ENCODE measurements at regions not wholly inside any gene's neighbourhood (a gene's known extent, or its start where the extent isn't known, plus 50 kb on each side); places are given as distances from the start of the nearest gene placed in this dataset.
"Not testable (repeated sequence)": the region's sequence is repeated elsewhere in the genome, so short reads cannot be mapped to it uniquely, and the experiment has no call there.

GRCh38 chr2:72031346-72032110 is 116.1 kb downstream of the CYP26B1 start:
- no peak for DNase-seq (ENCODE audit: low read depth in 2 of 2)

- no peak for DNase-seq (ENCODE audit: low read depth in 2 of 2)
Observed at GRCh38 chr2:72028996-72029395, 118.7 kb downstream of the CYP26B1 start.

- no peak for DNase-seq (ENCODE audit: low read depth in 2 of 2)
Observed at GRCh38 chr2:72028351-72028995, 119.2 kb downstream of the CYP26B1 start.

GRCh38 chr2:72027426-72028161 is 120.1 kb downstream of the CYP26B1 start:
- DNase-seq (ENCODE audit: low read depth in 2 of 2) = no peak

GRCh38 chr2:72026819-72027425 is 120.7 kb downstream of the CYP26B1 start:
- DNase-seq (ENCODE audit: low read depth in 2 of 2) = no peak

- no peak for DNase-seq (ENCODE audit: low read depth in 2 of 2)
Observed at GRCh38 chr2:72024451-72025175, 123.0 kb downstream of the CYP26B1 start.

- no peak for DNase-seq (ENCODE audit: low read depth in 2 of 2)
Observed at GRCh38 chr2:72023678-72024390, 123.8 kb downstream of the CYP26B1 start.

GRCh38 chr2:72021371-72021770 is 126.3 kb downstream of the CYP26B1 start:
- not testable (repeated sequence) for DNase-seq (ENCODE audit: low read depth in 2 of 2)

GRCh38 chr2:72015266-72015665 is 132.4 kb downstream of the CYP26B1 start:
- DNase-seq (ENCODE audit: low read depth in 2 of 2) = no peak

- no peak for DNase-seq (ENCODE audit: low read depth in 2 of 2)
Observed at GRCh38 chr2:72014831-72015230, 132.8 kb downstream of the CYP26B1 start.

- DNase-seq (ENCODE audit: low read depth in 2 of 2) = no peak
Observed at GRCh38 chr2:72013726-72014125, 133.9 kb downstream of the CYP26B1 start.

- DNase-seq (ENCODE audit: low read depth in 2 of 2) = no peak
Observed at GRCh38 chr2:72012886-72013574, 134.6 kb downstream of the CYP26B1 start.

- no peak for DNase-seq (ENCODE audit: low read depth in 2 of 2)
Observed at GRCh38 chr2:72011791-72012190, 135.9 kb downstream of the CYP26B1 start.

- DNase-seq (ENCODE audit: low read depth in 2 of 2) = no peak
Observed at GRCh38 chr2:72011370-72011689, 136.3 kb downstream of the CYP26B1 start.

GRCh38 chr2:72010647-72011369 is 136.9 kb downstream of the CYP26B1 start:
- no peak for DNase-seq (ENCODE audit: low read depth in 2 of 2)

GRCh38 chr2:72008608-72009007 is 139.1 kb downstream of the CYP26B1 start:
- no peak for DNase-seq (ENCODE audit: low read depth in 2 of 2)

GRCh38 chr2:72007402-72007801 is 140.3 kb downstream of the CYP26B1 start:
- DNase-seq (ENCODE audit: low read depth in 2 of 2) = no peak

GRCh38 chr2:72006188-72006736 is 141.4 kb downstream of the CYP26B1 start:
- no peak for DNase-seq (ENCODE audit: low read depth in 2 of 2)

GRCh38 chr2:72004976-72005375 is 142.7 kb downstream of the CYP26B1 start:
- DNase-seq (ENCODE audit: low read depth in 2 of 2) = no peak

Measured in stimulated activated CD8-positive, alpha-beta memory T cell treated with anti-CD3 and anti-CD28 coated beads, Interleukin-15, amount 100 ng/mL, for 48 hours (primary cell).